SHP77 treated with DMSO at 0.1 percent for 48 hours (cell line): ENCODE measurements at regions not wholly inside any gene's neighbourhood (a gene's known extent, or its start where the extent isn't known, plus 50 kb on each side); places are given as distances from the start of the nearest gene placed in this dataset.

ENCODE experiments used
- DNase-seq: peaks from one replicate; lab custom pipeline; 2025; lab: John Stamatoyannopoulos, UW

DNA sequence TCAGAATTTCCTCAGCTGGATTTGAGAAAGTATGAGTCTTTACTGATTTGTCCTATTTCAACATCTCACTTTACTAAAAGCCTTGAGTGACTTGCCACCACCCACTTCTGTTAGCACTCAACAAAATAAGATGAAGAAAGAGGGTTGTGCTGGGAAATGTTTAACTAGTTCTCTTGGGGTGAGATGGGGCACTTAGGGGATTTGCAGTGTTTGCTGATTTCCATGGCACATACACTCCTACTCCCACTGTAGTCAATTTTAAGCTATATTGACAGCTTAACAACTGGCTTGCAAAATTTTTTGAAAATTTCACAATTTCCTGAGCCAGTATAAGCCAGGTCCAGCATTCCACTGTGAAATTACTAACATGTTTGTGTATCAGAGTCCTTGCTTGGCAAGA, 463.1 kb upstream of the ARHGEF26 start:
- no peak for DNase-seq

DNA sequence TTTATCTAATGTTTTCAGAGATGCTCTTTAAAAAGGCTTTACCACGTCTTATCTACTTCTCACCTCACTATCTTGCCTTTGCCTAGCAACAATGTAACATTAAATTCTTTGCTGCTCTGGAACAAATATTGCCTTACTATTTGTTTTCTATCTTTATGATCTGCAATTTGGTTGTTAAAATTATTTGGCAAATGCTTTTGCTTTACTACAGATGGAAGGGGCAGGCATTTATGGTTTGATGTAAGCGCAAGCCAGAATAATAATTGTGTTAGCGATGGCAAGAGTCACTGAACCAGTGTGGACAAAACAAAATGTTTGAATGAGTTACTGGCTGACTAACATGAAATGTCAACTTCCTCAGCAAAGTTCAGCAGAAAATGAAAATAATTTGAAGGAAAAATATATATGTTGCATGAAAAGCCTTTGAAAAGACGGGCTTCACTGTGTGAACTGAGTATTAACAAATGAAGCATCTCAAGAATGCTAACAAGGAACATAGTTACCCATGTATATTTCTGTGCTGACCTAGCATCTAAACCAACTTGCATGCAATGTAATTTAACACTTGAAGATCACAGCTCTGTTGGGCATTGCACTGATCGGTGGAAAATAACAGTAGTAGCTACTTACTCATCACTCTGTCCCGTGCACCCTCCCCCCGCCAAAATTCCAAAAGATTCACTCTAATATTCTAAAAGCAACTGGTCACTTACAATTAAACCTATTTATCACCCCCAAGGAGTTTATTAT, 454.0 kb upstream of the ARHGEF26 start:
- no peak for DNase-seq

DNA sequence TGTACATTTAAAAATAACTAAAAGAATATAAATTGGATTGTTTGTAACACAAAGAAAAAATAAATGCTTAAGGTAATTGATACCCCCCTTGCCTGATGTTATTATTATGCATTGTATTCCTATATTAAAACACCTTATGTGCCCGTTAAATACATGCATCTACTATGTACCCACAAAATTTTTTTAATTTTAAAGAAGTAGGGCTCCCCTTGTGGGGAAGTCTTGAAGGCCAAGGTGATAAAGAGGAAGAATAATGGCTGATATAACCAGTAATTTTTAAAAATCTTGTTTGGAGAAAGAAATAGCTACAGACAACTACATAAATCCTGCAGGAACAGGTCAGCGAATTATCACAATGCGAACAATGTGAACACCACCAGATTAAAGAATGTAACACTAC, 451.7 kb upstream of the ARHGEF26 start:
- no peak for DNase-seq

DNA sequence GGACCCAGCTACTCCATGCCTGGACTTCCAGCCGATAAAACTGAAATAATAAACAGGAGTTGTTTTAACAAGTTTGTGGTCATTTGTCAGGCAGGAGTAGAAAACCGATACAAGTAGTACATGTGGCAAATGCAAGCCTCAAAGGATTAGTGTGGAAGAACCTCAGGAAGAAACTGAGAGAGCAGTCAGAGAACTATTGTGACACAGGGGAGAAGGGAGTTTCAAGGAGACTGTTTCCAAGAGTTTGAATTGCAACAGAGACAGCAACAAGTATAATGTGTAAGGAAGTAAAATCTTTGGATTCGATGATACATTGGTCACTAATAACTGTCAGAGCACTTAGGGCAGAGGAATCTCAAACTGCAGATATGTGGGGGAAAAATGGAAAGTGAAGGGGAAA, 450.6 kb upstream of the ARHGEF26 start:
- no peak for DNase-seq

DNA sequence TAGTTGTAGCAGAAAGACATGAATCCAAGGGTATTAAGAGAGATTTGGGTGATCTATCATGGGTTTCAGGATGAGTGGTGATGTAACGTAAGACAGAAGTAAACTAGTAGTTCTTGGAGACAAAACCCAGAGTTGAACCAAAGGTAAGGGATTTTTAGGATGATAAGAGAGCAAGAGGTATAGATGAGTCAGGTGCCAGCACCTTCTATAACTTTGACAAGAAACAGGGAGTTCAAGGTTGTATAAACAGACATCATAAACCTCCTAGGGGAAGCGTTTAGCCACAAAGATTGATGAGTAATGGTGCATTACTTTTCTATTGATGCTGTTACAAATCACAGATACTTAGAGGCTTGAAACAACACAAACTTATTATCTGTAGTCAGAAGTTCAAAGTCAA, 447.3 kb upstream of the ARHGEF26 start:
- DNase-seq, result no peak

DNA sequence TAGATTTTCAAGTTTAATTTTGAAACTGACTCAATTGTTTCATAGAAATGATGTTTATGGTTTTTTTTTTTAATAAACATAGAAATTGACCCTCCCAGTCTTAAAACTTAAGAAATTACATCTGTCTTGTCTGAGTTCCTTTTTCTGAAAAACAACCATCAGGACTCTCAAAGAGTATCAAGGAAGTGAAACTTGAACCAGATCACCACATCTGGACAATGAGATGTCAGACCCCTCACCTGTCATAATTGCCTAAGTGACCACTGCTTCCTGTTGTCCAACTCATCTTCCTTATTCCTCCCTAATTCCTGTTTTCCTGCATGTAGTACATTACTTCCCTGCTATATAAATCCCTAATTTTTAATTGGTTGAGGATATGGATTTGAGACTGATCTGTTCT, 441.5 kb upstream of the ARHGEF26 start:
- no peak for DNase-seq

DNA sequence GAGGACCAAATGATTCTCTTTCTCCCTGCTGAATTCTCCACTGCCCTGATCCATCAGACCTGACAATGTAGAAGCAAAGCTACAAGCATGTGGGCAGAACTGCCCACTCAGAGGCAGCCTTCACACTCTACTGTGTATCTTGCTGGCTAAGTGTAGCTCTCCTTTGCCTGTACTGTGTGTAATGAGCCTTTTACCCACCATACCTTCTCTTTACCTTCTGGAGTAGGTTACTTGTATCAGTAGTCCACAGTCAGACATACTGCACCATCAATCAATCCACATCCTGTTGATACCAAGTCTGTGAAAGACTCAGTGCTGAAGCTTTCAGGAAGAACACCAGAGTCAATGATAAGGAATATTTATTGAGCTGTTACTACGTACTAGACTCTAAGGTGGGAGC, 440.7 kb upstream of the ARHGEF26 start:
- DNase-seq, result no peak

DNA sequence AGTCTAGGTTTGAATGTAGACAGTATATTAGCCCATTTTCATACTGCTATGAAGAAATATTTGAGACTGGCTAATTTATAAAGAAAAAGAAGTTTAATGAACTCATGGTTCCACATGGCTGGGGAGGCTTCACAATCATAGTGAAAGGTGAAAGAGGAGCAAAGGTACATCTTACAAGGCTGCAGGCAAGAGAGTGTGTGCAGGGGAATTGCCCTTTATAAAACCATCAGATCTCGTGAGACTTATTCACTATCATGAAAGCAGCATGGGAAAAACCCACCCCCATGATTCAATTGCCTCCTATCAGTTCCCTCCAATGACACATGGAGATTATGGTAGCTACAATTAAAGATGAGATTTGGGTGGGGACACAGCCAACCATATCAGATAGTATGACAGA, 440.1 kb upstream of the ARHGEF26 start:
- DNase-seq, result no peak

DNA sequence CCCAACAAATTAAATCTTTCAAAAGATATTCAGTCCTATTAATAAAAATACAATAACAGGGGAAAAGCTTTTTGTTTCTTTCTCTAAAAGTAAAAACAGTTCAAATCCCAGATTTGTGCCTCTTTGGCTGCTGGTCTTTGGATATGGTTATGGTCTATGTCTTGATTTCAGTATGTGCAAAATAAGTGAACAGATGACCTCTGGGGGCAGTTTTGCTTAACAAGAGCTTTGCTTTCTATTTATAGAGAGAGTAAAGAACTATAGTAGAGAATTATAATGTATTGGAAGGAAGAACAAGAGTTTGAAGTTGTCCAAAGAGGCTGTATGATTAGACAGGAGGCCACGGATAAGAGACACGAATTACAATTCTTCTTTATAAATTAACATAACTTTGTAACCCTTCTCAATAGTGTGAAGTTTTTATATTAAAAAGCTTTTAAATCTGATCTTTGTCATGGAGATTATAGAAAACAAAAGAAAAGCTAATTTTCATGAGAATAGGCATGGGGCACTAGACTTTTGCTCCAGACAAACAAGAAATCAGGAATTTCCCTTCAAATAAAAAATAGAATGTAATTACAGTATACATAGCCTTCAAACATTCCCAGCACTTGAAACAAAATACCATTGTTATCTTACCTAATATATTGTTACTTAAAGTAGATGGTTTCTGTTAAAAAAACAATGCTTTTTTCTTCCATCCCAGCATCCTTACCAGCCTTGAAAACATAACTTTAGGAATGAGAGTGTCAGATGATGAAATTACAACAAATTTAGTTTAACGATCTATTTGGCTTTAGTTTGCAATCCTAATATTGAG, 432.7 kb upstream of the ARHGEF26 start:
- DNase-seq, result no peak

DNA sequence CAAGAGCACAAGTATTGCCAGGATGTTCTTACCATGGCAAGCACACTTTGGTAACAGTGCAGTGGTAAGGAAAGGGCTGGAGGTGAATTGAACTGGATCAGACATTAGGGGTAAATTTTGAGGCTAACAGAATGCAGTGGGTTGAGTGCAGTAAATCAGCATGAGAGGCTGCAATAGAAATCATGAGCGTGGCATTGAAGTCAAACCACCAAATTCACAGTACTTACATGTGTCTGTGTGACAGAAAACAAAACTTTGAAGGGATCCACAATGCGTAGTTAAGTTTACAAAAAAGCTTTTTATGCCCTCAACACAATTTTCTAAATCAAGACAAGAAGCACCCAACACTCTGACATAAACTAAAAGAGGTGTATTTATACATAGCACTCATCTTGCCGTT, 428.0 kb upstream of the ARHGEF26 start:
- no peak for DNase-seq

DNA sequence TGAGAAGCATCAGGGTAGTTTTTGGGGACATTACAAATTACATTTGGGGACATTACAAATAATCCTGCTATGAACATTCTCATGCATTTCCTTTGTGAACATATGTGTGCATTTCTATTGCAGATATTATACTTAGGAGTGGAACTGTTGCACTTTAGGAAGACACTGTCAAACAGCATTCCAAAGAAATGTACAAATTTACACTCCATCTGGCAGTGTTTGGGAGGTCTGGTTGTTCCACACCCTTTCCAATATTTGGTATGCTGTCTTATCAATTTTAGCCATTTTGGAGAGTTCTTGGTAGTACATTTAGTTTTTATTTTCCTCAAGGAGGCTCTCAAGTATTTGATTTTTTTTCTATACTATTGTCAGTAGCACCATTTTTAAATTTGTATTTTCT, 419.1 kb upstream of the ARHGEF26 start:
- DNase-seq, result no peak

DNA sequence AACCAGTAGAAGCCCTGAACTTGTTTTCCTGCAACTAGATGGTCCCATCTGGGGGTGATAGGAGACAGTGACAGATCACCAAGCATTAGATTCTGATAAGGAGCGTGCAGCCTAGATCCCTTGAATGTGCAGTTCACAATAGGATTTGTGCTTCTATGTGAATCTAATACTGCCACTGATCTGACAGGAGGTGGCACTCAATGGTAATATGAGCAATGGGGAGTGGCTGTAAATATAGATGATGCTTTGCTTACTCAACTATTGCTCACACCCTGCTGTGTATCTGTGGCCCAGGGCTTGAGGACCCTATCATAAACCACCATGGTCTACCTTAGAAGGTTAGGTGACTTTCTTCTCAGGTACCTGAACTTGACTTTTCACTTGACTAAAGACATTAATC, 417.1 kb upstream of the ARHGEF26 start:
- no peak for DNase-seq

DNA sequence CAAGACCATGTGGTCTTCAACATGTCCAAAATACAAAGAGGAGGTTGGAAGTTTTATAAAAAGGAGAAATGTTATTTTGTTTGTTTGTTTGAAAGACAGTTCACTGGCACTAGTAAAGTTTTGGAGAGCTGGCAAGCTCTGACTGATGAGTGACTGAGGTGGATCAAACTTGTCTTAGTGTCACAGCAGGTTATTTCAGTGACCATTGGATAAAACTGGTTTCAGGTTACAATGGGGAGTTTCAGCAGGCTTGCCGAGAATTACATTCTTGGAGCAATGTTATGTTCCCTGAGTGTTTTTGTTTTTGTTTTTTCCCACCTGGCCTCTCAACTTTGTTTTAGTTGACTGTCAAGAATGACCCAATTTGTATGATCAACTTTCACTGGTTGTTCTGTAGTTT, 414.5 kb upstream of the ARHGEF26 start:
- DNase-seq, result no peak

DNA sequence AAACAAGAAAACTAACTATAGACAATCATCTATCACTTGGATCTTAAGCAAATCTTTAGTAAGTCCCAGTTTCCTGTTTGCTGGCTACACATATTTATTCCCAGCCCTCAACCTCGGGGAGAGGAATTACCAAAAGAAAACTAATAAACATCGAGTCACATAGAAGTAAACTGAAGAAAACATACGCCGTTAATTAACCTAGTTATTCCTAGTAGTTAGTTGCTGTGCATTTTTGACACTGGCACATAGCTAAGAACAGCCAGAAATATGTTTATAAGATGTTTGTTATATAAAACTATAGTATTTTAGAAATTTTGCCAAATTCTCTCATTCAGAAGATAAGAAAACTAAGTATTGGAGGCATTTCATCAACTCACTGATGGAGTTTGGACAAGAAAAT, 407.2 kb upstream of the ARHGEF26 start:
- DNase-seq, result no peak

DNA sequence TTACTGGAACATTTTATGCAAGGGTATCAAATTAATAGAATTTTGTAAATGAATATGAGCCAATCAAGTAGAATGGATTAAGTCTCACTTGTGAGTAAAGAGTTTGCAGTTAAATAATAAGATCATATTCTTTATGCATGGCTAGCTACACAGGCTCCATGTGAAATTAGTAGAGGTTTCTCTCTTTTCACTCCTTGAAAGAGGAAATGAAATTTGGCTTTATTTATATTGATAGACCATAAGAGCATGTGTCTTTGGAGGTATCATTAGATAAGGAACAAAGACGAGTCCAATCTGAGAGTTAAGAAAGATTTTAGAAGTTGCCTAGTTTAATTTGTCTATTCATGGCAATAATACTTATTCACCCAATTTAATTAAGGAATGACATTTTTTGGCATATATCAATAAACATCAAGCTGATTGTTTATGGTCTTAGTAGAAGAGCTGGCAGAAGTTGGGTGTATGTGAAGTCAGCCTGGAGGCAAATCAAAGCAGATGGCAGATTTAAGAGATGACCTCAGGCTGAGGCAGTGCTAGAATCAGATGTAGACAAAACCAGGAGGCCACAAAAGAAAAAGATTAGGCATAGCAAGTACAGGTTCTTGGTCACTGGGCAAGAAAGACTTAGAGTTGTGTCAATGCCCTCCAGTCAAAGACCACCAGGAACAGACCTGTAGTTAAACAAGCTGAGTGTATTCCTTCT, 406.5 kb upstream of the ARHGEF26 start:
- DNase-seq, result no peak

DNA sequence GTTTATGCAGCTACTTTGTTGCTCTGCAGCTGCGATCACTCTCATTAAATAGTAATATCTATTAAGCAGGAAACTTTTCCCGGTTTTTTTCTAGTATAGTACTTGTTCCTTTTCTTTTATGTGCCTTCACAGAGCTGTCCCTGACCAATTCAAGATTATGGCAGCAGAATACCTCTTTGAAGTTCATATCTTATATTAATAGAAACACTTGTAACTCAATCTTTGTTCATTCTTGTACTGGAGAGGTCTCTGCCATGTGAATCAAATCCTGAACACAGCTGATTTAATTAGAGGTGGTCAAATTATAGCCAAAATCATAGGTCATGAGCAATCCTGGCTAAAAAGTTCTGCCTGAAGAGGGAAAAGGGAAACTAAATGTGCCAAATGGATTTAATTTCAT, 399.0 kb upstream of the ARHGEF26 start:
- no peak for DNase-seq

DNA sequence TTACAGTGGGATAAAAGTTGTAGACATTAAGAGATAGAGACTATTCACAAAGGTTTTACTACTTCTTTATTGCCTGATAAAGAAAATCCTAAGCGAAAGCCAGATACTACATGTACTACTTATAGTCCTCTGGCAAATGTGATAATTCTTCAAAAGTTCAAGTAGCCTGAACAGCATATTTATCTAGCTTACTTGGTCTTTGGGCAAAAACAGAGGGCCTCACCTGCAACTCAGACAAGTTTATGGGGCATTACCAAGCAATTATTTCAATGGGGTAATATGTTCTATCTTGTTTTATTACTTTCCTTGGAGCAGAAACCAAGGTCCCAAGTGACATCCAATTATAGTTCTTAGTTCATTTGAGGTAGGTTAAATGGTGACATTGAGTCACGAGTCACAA, 390.1 kb upstream of the ARHGEF26 start:
- DNase-seq, result no peak

DNA sequence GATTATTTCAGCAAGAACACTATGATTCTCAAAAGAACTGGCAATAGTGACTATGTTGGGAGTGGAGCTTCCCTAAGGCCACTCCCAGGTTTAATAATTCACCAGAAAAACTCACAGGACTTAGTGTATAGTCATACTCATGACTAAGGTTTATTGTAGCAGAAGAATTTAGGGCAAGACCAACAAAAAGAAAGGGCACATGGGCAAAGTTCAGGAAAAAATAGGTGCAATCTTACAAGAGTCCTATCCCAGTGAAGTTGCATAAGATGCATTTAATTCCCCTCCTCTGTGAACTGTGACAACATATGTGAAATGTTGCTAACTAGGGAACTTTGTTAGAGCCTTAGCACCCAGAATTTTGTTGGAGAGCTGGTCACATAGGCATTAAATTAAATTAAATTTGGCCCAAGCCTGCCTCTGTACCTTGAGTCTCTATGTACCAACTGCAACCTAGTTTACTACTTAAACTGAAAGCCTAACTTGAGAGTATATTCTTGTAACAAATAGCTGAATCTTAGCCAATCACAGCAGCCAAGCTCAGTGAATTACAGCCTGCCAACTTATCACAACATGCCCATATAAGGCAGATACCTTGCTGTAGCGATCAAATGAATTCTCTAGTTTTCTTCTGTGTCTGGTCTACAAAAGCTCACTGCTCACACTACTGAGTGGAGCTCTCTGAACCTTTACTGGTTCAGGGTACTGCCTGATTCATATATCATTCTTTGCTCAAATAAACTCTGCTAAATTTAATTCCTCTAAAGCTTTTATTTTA, 386.2 kb upstream of the ARHGEF26 start:
- no peak for DNase-seq

DNA sequence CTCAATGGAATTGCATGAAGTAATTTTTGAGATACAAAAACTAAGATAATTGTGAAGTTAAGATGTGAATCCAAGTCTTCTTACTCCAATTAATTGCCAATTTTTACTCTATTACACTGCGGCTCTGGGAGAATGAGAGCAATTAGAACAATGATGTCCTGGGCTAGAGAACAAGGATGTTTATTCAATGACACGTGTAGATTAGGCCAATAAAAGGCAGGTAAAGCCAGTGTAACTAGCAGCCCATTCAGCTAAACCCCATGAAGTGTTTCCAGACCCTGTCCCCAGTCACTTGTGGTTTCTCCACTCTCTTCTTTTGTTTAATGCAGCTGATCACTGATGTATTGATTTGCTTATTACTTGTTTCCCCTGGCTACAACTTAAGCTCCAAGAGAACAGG, 381.1 kb upstream of the ARHGEF26 start:
- DNase-seq, result no peak

DNA sequence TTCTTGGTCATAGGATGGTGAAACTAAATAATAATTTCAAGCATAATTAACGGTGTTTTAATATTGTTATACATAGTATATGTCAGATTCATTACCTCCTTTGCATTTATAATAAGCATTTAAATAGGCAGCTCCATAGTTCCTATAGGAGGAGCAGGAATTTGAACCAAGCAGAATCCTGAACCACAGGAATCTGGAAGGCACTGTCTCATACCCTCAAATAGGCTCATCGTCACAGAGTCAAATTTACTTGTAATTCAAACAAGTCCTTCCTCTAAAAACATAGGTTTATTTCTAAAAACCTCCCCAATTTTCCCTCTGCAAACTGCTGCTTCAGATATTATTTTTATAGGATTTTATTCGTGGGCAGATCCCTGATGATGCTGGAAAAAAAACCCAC, 376.3 kb upstream of the ARHGEF26 start:
- no peak for DNase-seq

DNA sequence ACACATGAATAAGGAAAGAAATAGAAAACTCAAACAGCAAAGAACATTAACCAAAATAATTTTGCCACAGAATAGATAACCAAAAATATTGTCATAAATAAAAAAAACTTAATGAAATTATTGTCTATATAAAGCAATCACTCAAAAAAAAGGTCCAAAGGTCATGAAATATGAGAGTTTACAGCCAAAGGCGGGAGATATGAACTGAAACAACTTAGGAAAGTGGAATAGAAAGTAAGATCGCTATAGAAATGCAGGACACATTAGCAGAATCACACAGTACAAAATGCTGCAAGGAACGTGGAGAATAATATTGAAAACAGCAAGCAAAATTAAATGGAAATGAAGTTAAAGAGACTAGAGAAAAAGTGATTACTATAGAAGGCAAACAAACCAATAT, 375.0 kb upstream of the ARHGEF26 start:
- no peak for DNase-seq

DNA sequence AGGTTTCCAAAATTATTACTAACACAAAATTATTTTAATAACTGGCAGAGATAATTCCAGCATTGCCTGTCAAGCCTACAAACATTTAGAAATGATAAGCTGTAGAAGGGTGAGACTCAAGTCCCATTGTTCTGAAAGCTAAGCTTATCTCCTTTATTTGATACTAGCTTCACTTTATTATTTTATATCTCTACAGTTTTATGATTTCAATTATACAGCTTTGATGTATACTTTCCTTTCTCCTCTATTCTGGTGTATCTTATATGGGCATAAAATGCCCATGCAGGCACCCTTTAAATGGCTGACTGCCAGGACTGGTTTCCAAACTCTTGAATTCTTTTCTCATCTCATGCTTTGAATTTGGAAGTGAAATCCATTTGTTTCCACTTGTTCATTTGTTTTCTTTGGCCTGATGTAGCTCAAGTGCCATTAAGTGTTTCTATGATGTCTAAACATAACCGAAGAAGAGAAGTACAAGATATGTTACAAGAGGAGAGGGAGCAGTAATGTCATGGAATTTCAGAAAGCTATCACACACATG, 372.1 kb upstream of the ARHGEF26 start:
- no peak for DNase-seq
